ENCODE measurements at regions not wholly inside any gene's neighbourhood (a gene's known extent, or its start where the extent isn't known, plus 50 kb on each side); places are given as distances from the start of the nearest gene placed in this dataset.

- H3K9me3 ChIP-seq (ENCODE audit: insufficient read depth, low read length), result no peaks in the 10 kb centered on the region
- TF ChIP-seq SUZ12 (IDR thresholded peaks at IDR 0.05; ENCODE audit: extremely low read depth, insufficient read depth, insufficient read length) (no peak), YY1 (IDR thresholded peaks at IDR 0.05; ENCODE audit: insufficient read depth, insufficient read length) (no peak), ZNF274 (IDR thresholded peaks at IDR 0.05; ENCODE audit: low read depth, low read length) (no peak)
- H3K36me3 ChIP-seq (ENCODE audit: insufficient read depth, insufficient read length, low read length), result no peaks in the 10 kb centered on the region
- no peak overlapping the region for H3K9ac ChIP-seq (ENCODE audit: insufficient read length, low read depth)
- DNase-seq (ENCODE audit: low read depth, low spot score), result no peak
- H3K4me1 ChIP-seq (ENCODE audit: insufficient read depth, insufficient read length), result no peaks in the 10 kb centered on the region
- H3K27me3 ChIP-seq (ENCODE audit: insufficient read depth, insufficient read length), result no peaks in the 10 kb centered on the region
- no peak overlapping the region for H3K4me3 ChIP-seq (ENCODE audit: insufficient read length, low read depth)
Observed at GRCh38 chr4:10821826-10822225, 137.3 kb upstream of the CLNK start.

GRCh38 chr4:10816571-10816970 lies 132.0 kb upstream of the CLNK start:
- Histone ChIP-seq H3K9ac (ENCODE audit: insufficient read length, low read depth) (no peak overlapping the region), H3K27me3 (ENCODE audit: insufficient read depth, insufficient read length) (no peaks in the 10 kb centered on the region), H3K4me1 (ENCODE audit: insufficient read depth, insufficient read length) (no peaks in the 10 kb centered on the region), H3K9me3 (ENCODE audit: insufficient read depth, low read length) (no peaks in the 10 kb centered on the region), H3K36me3 (ENCODE audit: insufficient read depth, insufficient read length, low read length) (no peaks in the 10 kb centered on the region), H3K4me3 (ENCODE audit: insufficient read length, low read depth) (no peak overlapping the region)
- DNase-seq (ENCODE audit: low read depth, low spot score), result peak; percentile 6
- TF ChIP-seq ZNF274 (IDR thresholded peaks at IDR 0.05; ENCODE audit: low read depth, low read length), result no peak
- no peak for TF ChIP-seq SUZ12 (IDR thresholded peaks at IDR 0.05; ENCODE audit: extremely low read depth, insufficient read depth, insufficient read length)

DNA sequence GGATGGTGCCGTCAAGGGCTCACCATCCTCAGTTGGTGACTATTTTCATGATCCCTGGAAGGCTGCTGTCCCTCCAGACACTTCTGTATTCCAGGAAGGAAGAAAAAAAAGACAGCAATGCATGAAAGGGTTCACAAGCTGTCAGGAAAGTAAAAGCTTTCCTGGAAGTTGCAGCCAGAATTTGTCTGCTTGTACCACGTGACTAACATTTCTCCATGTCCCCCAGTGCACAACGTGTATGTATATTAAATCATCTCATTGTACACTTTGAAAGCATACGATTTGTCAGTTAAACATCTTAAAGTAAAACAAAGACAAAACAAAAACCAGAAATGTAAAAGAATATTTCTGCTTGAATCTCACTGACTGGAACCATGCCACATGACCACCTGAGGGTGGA lies 127.4 kb upstream of the CLNK start:
- no peak overlapping the region for H3K4me3 ChIP-seq (ENCODE audit: insufficient read length, low read depth)
- TF ChIP-seq ZNF274 (IDR thresholded peaks at IDR 0.05; ENCODE audit: low read depth, low read length) (no peak), YY1 (IDR thresholded peaks at IDR 0.05; ENCODE audit: insufficient read depth, insufficient read length) (no peak), SUZ12 (IDR thresholded peaks at IDR 0.05; ENCODE audit: extremely low read depth, insufficient read depth, insufficient read length) (no peak)
- H3K4me1 ChIP-seq (ENCODE audit: insufficient read depth, insufficient read length), result no peaks in the 10 kb centered on the region
- H3K9ac ChIP-seq (ENCODE audit: insufficient read length, low read depth), result no peak overlapping the region
- H3K27me3 ChIP-seq (ENCODE audit: insufficient read depth, insufficient read length), result no peaks in the 10 kb centered on the region
- no peaks in the 10 kb centered on the region for H3K36me3 ChIP-seq (ENCODE audit: insufficient read depth, insufficient read length, low read length)
- DNase-seq (ENCODE audit: low read depth, low spot score), result no peak
- H3K9me3 ChIP-seq (ENCODE audit: insufficient read depth, low read length), result 0 out of 2 replicates have a peak, but pooled peaks cover 5% of the 10 kb centered on the region

DNA sequence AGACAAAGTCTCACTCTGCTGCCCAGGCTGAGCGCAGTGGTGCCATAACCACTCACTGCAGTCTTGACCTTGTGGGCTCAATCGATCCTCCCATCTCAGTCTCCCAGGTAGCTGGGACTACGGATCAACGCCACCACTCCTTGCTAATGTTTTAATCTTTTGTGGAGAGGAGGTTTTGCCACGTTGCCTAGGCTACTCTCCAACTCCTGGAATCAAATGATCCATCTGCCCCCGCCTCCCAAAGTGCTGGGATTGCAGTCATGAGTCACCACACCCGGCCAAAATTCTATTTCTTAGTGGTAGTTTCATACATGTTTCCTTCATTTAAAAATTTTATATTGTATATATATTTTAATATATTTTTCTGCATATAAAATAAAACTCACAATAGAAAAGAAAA lies 125.8 kb upstream of the CLNK start:
- no peaks in the 10 kb centered on the region for H3K4me1 ChIP-seq (ENCODE audit: insufficient read depth, insufficient read length)
- no peak overlapping the region for H3K9ac ChIP-seq (ENCODE audit: insufficient read length, low read depth)
- no peak overlapping the region for H3K4me3 ChIP-seq (ENCODE audit: insufficient read length, low read depth)
- H3K36me3 ChIP-seq (ENCODE audit: insufficient read depth, insufficient read length, low read length), result no peaks in the 10 kb centered on the region
- no peak for DNase-seq (ENCODE audit: low read depth, low spot score)
- H3K27me3 ChIP-seq (ENCODE audit: insufficient read depth, insufficient read length), result no peaks in the 10 kb centered on the region
- H3K9me3 ChIP-seq (ENCODE audit: insufficient read depth, low read length), result 0 out of 2 replicates have a peak, but pooled peaks cover 5% of the 10 kb centered on the region
- TF ChIP-seq SUZ12 (IDR thresholded peaks at IDR 0.05; ENCODE audit: extremely low read depth, insufficient read depth, insufficient read length), result no peak
- TF ChIP-seq ZNF274 (IDR thresholded peaks at IDR 0.05; ENCODE audit: low read depth, low read length), result no peak
- TF ChIP-seq YY1 (IDR thresholded peaks at IDR 0.05; ENCODE audit: insufficient read depth, insufficient read length), result no peak

- Histone ChIP-seq H3K9ac (ENCODE audit: insufficient read length, low read depth) (no peak overlapping the region), H3K36me3 (ENCODE audit: insufficient read depth, insufficient read length, low read length) (no peaks in the 10 kb centered on the region), H3K4me3 (ENCODE audit: insufficient read length, low read depth) (no peak overlapping the region), H3K27me3 (ENCODE audit: insufficient read depth, insufficient read length) (no peaks in the 10 kb centered on the region), H3K9me3 (ENCODE audit: insufficient read depth, low read length) (peaks cover 10% of the 10 kb centered on the region; the same call in 1 of the 2 replicates), H3K4me1 (ENCODE audit: insufficient read depth, insufficient read length) (no peaks in the 10 kb centered on the region)
- TF ChIP-seq ZNF274 (IDR thresholded peaks at IDR 0.05; ENCODE audit: low read depth, low read length), result no peak
- TF ChIP-seq YY1 (IDR thresholded peaks at IDR 0.05; ENCODE audit: insufficient read depth, insufficient read length), result no peak
- TF ChIP-seq SUZ12 (IDR thresholded peaks at IDR 0.05; ENCODE audit: extremely low read depth, insufficient read depth, insufficient read length), result no peak
- DNase-seq (ENCODE audit: low read depth, low spot score), result no peak
Observed at GRCh38 chr4:10809905-10810304, 125.3 kb upstream of the CLNK start.

GRCh38 chr4:10808591-10808990 lies 124.0 kb upstream of the CLNK start:
- Histone ChIP-seq H3K36me3 (ENCODE audit: insufficient read depth, insufficient read length, low read length) (no peaks in the 10 kb centered on the region), H3K4me1 (ENCODE audit: insufficient read depth, insufficient read length) (no peaks in the 10 kb centered on the region), H3K9ac (ENCODE audit: insufficient read length, low read depth) (no peak overlapping the region), H3K4me3 (ENCODE audit: insufficient read length, low read depth) (no peak overlapping the region), H3K27me3 (ENCODE audit: insufficient read depth, insufficient read length) (no peaks in the 10 kb centered on the region), H3K9me3 (ENCODE audit: insufficient read depth, low read length) (peaks cover 11% of the 10 kb centered on the region; the same call in 1 of the 2 replicates)
- no peak for DNase-seq (ENCODE audit: low read depth, low spot score)
- TF ChIP-seq SUZ12 (IDR thresholded peaks at IDR 0.05; ENCODE audit: extremely low read depth, insufficient read depth, insufficient read length) (no peak), YY1 (IDR thresholded peaks at IDR 0.05; ENCODE audit: insufficient read depth, insufficient read length) (no peak), ZNF274 (IDR thresholded peaks at IDR 0.05; ENCODE audit: low read depth, low read length) (no peak)

DNA sequence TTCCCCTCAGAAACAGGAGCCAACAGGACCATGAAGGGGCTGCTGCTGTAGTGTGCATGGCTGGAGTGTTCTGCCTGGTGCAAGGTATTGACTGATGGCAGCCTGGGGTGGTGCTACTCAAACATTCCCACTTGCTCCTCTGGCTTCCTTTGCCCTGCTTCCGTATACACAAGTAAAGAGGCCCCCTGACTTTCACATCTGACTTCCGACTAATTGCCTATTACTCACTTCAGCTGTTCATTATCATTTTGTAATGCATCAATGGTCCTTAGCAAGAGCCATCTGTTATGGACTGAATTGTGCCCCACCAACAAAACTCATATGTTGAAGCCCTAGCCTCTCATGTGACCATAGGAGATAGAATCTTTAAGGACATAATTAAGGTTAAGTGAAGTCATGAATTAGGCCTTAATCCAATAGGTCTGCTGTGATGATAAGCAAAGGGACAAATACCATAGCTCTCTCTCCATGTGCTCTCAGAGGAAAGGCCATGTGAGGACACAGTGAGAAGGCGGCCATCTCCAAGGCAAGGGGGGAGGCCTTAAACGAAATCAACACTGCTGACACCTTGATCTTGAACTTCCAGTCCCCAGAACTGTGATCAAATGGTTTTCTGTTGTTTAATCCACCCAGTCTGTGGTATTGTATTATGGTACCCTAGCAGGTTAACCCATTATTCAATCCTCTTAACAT lies 122.5 kb upstream of the CLNK start:
- H3K27me3 ChIP-seq (ENCODE audit: insufficient read depth, insufficient read length), result no peaks in the 10 kb centered on the region
- no peak overlapping the region for H3K9ac ChIP-seq (ENCODE audit: insufficient read length, low read depth)
- no peak for DNase-seq (ENCODE audit: low read depth, low spot score)

More for the DNA sequence above, 122.5 kb upstream of the CLNK start:
- H3K9me3 ChIP-seq (ENCODE audit: insufficient read depth, low read length), result peaks cover 11% of the 10 kb centered on the region; the same call in 1 of the 2 replicates
- H3K36me3 ChIP-seq (ENCODE audit: insufficient read depth, insufficient read length, low read length), result no peaks in the 10 kb centered on the region
- no peak overlapping the region for H3K4me3 ChIP-seq (ENCODE audit: insufficient read length, low read depth)
- no peak for TF ChIP-seq YY1 (IDR thresholded peaks at IDR 0.05; ENCODE audit: insufficient read depth, insufficient read length)
- no peak for TF ChIP-seq SUZ12 (IDR thresholded peaks at IDR 0.05; ENCODE audit: extremely low read depth, insufficient read depth, insufficient read length)
- no peak for TF ChIP-seq ZNF274 (IDR thresholded peaks at IDR 0.05; ENCODE audit: low read depth, low read length)
- H3K4me1 ChIP-seq (ENCODE audit: insufficient read depth, insufficient read length), result no peaks in the 10 kb centered on the region

Measured in NT2/D1 (cell line).